ENCODE measurements at regions not wholly inside any gene's neighbourhood (a gene's known extent, or its start where the extent isn't known, plus 50 kb on each side); places are given as distances from the start of the nearest gene placed in this dataset.

- DNase-seq, result no peak
These were observed 179.6 kb upstream of the ARG1 start for GRCh38 chr6:131393433-131393832.

DNA sequence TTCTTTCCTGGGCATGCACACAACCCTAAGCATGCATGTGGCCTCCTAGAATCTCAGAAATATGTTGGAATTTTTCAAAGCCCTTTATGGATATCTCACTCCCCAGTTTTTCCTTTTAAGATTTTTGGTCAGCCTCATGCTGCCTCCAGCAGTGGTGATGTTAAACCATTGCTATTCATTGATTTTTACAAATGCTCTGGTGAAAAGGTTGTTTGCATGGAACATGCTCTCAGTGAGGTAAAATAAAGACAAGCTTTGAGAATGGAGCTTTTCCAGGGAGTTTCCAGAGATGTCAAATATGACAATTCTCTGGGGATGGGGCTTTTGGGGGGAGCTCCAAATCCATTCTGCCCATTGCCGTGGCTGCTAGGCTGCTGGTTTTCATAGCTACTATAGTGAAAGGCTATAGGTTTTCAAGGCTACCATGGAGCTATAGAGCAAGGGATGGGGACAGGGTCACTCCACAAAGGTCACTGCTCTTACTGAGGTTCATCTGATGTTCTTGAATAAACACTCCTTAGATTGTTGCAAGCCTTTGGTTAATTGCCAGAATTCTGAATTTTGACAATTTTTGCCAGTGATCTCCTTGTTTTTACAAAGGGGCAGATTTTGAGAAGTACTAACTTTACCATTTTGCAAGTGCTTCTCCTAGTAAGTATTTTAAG, 178.1 kb upstream of the ARG1 start:
- Histone ChIP-seq H3K36me3 (no peaks in the 10 kb centered on the region), H3K4me1 (no peaks in the 10 kb centered on the region), H3K9me3 (no peaks in the 10 kb centered on the region), H3K27ac (no peak overlapping the region), H3K27me3 (no peaks in the 10 kb centered on the region), H3K4me3 (no peak overlapping the region)
- TF ChIP-seq, protein P1, sequence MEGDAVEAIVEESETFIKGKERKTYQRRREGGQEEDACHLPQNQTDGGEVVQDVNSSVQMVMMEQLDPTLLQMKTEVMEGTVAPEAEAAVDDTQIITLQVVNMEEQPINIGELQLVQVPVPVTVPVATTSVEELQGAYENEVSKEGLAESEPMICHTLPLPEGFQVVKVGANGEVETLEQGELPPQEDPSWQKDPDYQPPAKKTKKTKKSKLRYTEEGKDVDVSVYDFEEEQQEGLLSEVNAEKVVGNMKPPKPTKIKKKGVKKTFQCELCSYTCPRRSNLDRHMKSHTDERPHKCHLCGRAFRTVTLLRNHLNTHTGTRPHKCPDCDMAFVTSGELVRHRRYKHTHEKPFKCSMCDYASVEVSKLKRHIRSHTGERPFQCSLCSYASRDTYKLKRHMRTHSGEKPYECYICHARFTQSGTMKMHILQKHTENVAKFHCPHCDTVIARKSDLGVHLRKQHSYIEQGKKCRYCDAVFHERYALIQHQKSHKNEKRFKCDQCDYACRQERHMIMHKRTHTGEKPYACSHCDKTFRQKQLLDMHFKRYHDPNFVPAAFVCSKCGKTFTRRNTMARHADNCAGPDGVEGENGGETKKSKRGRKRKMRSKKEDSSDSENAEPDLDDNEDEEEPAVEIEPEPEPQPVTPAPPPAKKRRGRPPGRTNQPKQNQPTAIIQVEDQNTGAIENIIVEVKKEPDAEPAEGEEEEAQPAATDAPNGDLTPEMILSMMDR (IDR thresholded peaks at IDR 0.05), result no peak
- no peak for DNase-seq
- no peak for ATAC-seq
- intact Hi-C loops (cut with DNase I), result no loop called here

More at GRCh38 chr6:131393433-131393832, 179.6 kb upstream of the ARG1 start:
- H3K27me3 ChIP-seq, result no peaks in the 10 kb centered on the region
- H3K36me3 ChIP-seq, result no peaks in the 10 kb centered on the region
- H3K4me3 ChIP-seq, result no peak overlapping the region
- intact Hi-C loops (cut with DNase I), result no loop called here
- TF ChIP-seq, protein P1 (IDR thresholded peaks at IDR 0.05), result no peak
- no peak for ATAC-seq
- no peaks in the 10 kb centered on the region for H3K4me1 ChIP-seq
- no peak overlapping the region for H3K27ac ChIP-seq
- no peaks in the 10 kb centered on the region for H3K9me3 ChIP-seq

DNA sequence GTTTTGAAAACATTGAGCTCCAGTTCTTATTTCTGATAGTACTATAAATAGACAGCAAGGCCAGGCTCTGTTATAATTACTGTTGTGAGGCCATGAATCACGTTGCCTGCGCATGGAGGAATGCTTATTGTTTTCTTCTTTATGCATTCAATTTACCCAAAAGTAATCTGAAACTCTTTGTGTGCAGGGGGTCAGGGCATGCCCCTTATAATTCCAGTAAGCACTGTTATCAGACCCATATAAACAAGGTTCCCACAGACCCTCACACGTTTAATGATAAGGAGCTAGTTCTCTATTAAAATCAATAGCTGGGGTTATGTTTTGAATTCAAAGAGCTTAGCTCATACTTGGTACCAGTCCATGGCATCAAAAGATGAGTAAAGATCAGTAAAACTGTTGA, 174.8 kb upstream of the ARG1 start:
- intact Hi-C loops (cut with DNase I), result no loop called here
- Histone ChIP-seq H3K27me3 (no peaks in the 10 kb centered on the region), H3K36me3 (no peaks in the 10 kb centered on the region), H3K4me3 (no peak overlapping the region), H3K27ac (no peak overlapping the region), H3K9me3 (peaks cover 0 to 11% of the 10 kb centered on the region in 2 donors), H3K4me1 (no peaks in the 10 kb centered on the region)
- no peak for DNase-seq
- TF ChIP-seq, protein P1 (IDR thresholded peaks at IDR 0.05), result no peak
- ATAC-seq, result no peak

GRCh38 chr6:131399433-131399832, 173.6 kb upstream of the ARG1 start:
- DNase-seq (no peak), ATAC-seq (no peak)
- Histone ChIP-seq H3K4me3 (no peak overlapping the region), H3K4me1 (no peaks in the 10 kb centered on the region), H3K36me3 (no peaks in the 10 kb centered on the region), H3K27me3 (no peaks in the 10 kb centered on the region), H3K27ac (no peak overlapping the region), H3K9me3 (peaks cover 0 to 11% of the 10 kb centered on the region in 2 donors)
- TF ChIP-seq, protein P1 (IDR thresholded peaks at IDR 0.05), result no peak
- intact Hi-C loops (cut with DNase I), result no loop called here

- DNase-seq (no peak), ATAC-seq (peak; percentile 17)
- Histone ChIP-seq H3K36me3 (no peaks in the 10 kb centered on the region), H3K9me3 (peaks cover 0 to 11% of the 10 kb centered on the region in 2 donors), H3K4me3 (no peak overlapping the region), H3K4me1 (no peaks in the 10 kb centered on the region), H3K27me3 (no peaks in the 10 kb centered on the region), H3K27ac (no peak overlapping the region)
- TF ChIP-seq, protein P1 (IDR thresholded peaks at IDR 0.05), result no peak
- intact Hi-C loops (cut with DNase I), result no loop called here
These were observed 172.8 kb upstream of the ARG1 start for GRCh38 chr6:131400054-131400778.
